ENCODE measurements at regions not wholly inside any gene's neighbourhood (a gene's known extent, or its start where the extent isn't known, plus 50 kb on each side); places are given as distances from the start of the nearest gene placed in this dataset.
A peak's percentile ranks its signal among the peaks of the same experiment; 100 is the strongest.

DNA sequence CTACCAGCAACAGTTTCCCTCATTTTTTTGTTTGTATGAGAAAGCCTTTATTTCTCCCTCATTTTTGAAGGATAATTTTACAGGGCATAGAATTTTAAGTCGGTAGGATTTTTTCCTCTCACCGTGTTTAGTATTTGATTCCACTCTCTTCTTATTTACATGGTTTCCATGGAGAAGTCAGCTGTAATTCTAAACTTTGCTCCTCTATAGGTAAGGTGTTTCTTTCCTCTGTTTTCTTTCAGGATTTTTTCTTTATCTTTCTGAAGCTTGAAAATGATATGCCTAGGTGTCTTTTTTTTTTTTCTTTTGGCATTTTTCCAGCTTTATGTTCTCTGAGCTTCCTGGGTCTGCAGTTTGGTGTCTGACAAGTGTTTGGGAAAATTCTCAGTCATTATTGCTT lies 75.6 kb upstream of the ETV6 start:
- Histone ChIP-seq H3K9me3 (ENCODE audit: low read depth) (no peaks in the 10 kb centered on the region), H2AFZ (no peak overlapping the region), H3K4me3 (no peak overlapping the region), H3F3A (ENCODE audit: insufficient read depth) (peaks cover 1% of the 10 kb centered on the region), H3K9me2 (ENCODE audit: insufficient read depth) (no peaks in the 10 kb centered on the region), H3K27me3 (replicated peaks; ENCODE audit: insufficient read depth) (no peaks in the 10 kb centered on the region), H3K36me3 (ENCODE audit: low read depth) (no peaks in the 10 kb centered on the region), H3K27ac (no peak overlapping the region), H3K4me1 (ENCODE audit: insufficient read depth) (peaks cover 23% of the 10 kb centered on the region), H4K20me1 (ENCODE audit: insufficient read depth) (no peaks in the 10 kb centered on the region), H3K79me2 (ENCODE audit: insufficient read depth) (no peaks in the 10 kb centered on the region), H3K9ac (no peak overlapping the region), H3K4me2 (ENCODE audit: unreplicated experiment) (no peak overlapping the region)
- in situ Hi-C loops (cut with MboI): no loop called here
- TF ChIP-seq EZH2 (IDR thresholded peaks at IDR 0.05; ENCODE audit: insufficient read depth, poor library complexity, severe bottlenecking) (no peak), EZH2phosphoT487 (IDR thresholded peaks at IDR 0.05; ENCODE audit: insufficient read depth, low read depth) (no peak)
- DNase-seq: no peak
- WGBS, 2 experiments (ENCODE audit: low coverage in 1 of 2, low lambda C conversion rate in 2 of 2, missing lambda C conversion rate in 2 of 2): 93 to 95% methylated on average over 2 of the region's 2 CpGs

DNA sequence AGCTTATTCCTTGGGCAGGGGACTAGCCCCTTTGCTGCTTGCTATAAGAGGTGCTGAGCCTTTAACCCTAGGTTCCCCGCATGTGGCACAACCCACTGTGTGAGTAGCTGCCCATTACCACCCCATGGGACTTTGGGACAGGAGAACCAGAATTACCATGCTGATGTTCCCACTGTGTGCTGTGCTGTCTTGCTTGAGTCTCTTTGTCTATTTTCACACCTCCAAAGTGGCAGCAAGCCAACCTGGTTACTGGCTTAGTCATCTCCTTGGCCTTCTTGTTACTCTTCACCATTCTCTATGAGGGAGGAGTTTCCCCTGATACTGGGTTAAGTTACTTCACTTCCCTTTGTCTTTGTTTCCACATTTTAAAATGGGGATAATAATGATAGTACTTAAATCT lies 73.4 kb upstream of the ETV6 start:
- in situ Hi-C loops (cut with MboI): loop anchor here (25.0 kb wide), 1 partner anchor 1136 kb away; the partner anchor contains the start of gene CDKN1B

DNA sequence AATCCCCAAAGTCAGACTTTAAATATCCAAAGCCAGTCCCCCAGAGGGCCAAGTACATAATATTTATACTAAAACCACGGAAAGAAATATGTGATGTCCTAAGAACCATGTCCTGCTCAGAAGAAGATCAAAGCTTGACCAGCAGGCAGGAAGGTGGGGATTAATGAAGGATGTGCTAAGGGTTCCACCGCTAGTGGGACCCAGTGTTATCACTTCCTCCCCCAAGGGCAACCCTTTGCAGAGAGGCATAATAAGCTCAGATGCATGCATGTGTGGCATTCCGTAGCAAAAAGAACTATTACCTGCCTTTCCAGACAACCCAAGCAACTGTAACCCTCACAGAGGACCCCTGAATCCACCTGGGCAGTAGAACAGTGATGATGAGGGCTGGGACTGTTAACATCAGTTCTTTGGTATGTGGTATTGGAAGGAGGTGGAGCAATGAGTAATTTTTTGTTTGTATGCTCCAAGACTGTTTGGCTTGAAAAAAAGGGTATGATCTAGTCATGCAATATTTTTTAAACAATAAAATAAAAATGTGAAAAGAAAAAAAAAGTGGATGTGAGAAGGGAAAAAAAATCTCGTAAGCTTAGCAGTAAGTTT lies 71.7 kb upstream of the ETV6 start:
- Histone ChIP-seq H3K27me3 (replicated peaks; ENCODE audit: insufficient read depth) (no peaks in the 10 kb centered on the region), H3K9me2 (ENCODE audit: insufficient read depth) (no peaks in the 10 kb centered on the region), H3K79me2 (ENCODE audit: insufficient read depth) (no peaks in the 10 kb centered on the region), H3K4me1 (ENCODE audit: insufficient read depth) (peaks cover 41% of the 10 kb centered on the region), H3K27ac (no peak overlapping the region), H3K9me3 (ENCODE audit: low read depth) (no peaks in the 10 kb centered on the region), H3F3A (ENCODE audit: insufficient read depth) (peaks cover 21% of the 10 kb centered on the region), H3K4me3 (no peak overlapping the region), H3K4me2 (ENCODE audit: unreplicated experiment) (no peak overlapping the region), H4K20me1 (ENCODE audit: insufficient read depth) (no peaks in the 10 kb centered on the region), H3K9ac (no peak overlapping the region), H2AFZ (no peak overlapping the region), H3K36me3 (ENCODE audit: low read depth) (no peaks in the 10 kb centered on the region)
- WGBS, 2 experiments (ENCODE audit: low coverage in 1 of 2, low lambda C conversion rate in 2 of 2, missing lambda C conversion rate in 2 of 2): 23 to 30% methylated on average over 4 of the region's 4 CpGs
- in situ Hi-C loops (cut with MboI): loop anchor here (25.0 kb wide), 1 partner anchor 1135 kb away; the partner anchor contains the start of gene CDKN1B
- no peak for TF ChIP-seq EZH2phosphoT487 (IDR thresholded peaks at IDR 0.05; ENCODE audit: insufficient read depth, low read depth)
- no peak for TF ChIP-seq EZH2 (IDR thresholded peaks at IDR 0.05; ENCODE audit: insufficient read depth, poor library complexity, severe bottlenecking)
- DNase-seq: peak; percentile 77

More for the DNA sequence above, 73.4 kb upstream of the ETV6 start:
- H3K27me3 ChIP-seq (replicated peaks; ENCODE audit: insufficient read depth): no peaks in the 10 kb centered on the region
- H3K9me2 ChIP-seq (ENCODE audit: insufficient read depth): no peaks in the 10 kb centered on the region
- no peaks in the 10 kb centered on the region for H4K20me1 ChIP-seq (ENCODE audit: insufficient read depth)
- 100% methylated on average over 1 of the region's 1 CpG for WGBS, 2 experiments (ENCODE audit: low coverage in 1 of 2, low lambda C conversion rate in 2 of 2, missing lambda C conversion rate in 2 of 2)
- no peak for TF ChIP-seq EZH2 (IDR thresholded peaks at IDR 0.05; ENCODE audit: insufficient read depth, poor library complexity, severe bottlenecking)
- TF ChIP-seq EZH2phosphoT487 (IDR thresholded peaks at IDR 0.05; ENCODE audit: insufficient read depth, low read depth): no peak
- 0 out of 2 replicates have a peak overlapping the region, but pooled peaks have one; percentile 2 for H2AFZ ChIP-seq
- H3K4me1 ChIP-seq (ENCODE audit: insufficient read depth): peaks cover 41% of the 10 kb centered on the region
- H3F3A ChIP-seq (ENCODE audit: insufficient read depth): peaks cover 21% of the 10 kb centered on the region
- no peak overlapping the region for H3K27ac ChIP-seq
- H3K36me3 ChIP-seq (ENCODE audit: low read depth): no peaks in the 10 kb centered on the region
- H3K4me3 ChIP-seq: no peak overlapping the region
- H3K79me2 ChIP-seq (ENCODE audit: insufficient read depth): no peaks in the 10 kb centered on the region
- no peak overlapping the region for H3K4me2 ChIP-seq (ENCODE audit: unreplicated experiment)
- DNase-seq: peak; percentile 79
- no peaks in the 10 kb centered on the region for H3K9me3 ChIP-seq (ENCODE audit: low read depth)
- H3K9ac ChIP-seq: no peak overlapping the region

DNA sequence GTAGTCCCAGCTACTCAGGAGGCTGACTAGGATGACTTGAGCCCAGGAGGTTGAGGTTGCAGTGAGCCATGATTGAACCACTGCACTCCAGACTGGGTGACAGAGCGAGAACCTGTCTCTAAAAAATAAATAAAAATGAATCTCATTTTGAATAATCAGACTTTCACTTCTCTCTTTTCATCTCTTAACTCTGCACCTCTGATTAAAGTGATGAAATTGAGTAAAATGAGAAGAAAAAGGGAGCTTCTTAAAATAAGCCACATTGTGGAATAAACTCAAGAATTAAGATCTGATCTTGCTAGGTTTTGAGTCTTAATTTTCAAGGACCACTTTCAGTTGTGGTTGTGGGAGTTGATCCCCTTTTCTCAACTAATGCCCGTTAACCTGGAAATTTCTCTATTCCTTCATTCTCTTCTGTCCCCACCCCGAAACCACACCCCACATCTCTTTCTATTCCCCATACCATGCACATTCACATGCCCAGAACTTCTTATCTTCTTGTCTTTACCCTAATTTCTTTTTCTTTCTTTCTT lies 70.9 kb upstream of the ETV6 start:
- 85 to 95% methylated on average over 3 of the region's 3 CpGs for WGBS, 2 experiments (ENCODE audit: low coverage in 1 of 2, low lambda C conversion rate in 2 of 2, missing lambda C conversion rate in 2 of 2)
- no peaks in the 10 kb centered on the region for H4K20me1 ChIP-seq (ENCODE audit: insufficient read depth)
- H3K36me3 ChIP-seq (ENCODE audit: low read depth): no peaks in the 10 kb centered on the region
- in situ Hi-C loops (cut with MboI): loop anchor here (25.0 kb wide), 1 partner anchor 1134 kb away; the partner anchor contains the start of gene CDKN1B
- H3F3A ChIP-seq (ENCODE audit: insufficient read depth): peaks cover 21% of the 10 kb centered on the region
- no peaks in the 10 kb centered on the region for H3K9me3 ChIP-seq (ENCODE audit: low read depth)
- no peaks in the 10 kb centered on the region for H3K79me2 ChIP-seq (ENCODE audit: insufficient read depth)
- no peaks in the 10 kb centered on the region for H3K9me2 ChIP-seq (ENCODE audit: insufficient read depth)
- H3K4me2 ChIP-seq (ENCODE audit: unreplicated experiment): no peak overlapping the region
- H3K4me3 ChIP-seq: no peak overlapping the region
- H3K27me3 ChIP-seq (replicated peaks; ENCODE audit: insufficient read depth): no peaks in the 10 kb centered on the region
- TF ChIP-seq EZH2phosphoT487 (IDR thresholded peaks at IDR 0.05; ENCODE audit: insufficient read depth, low read depth): no peak
- TF ChIP-seq EZH2 (IDR thresholded peaks at IDR 0.05; ENCODE audit: insufficient read depth, poor library complexity, severe bottlenecking): no peak
- H3K27ac ChIP-seq: no peak overlapping the region
- H2AFZ ChIP-seq: no peak overlapping the region
- H3K9ac ChIP-seq: no peak overlapping the region
- no peak for DNase-seq
- H3K4me1 ChIP-seq (ENCODE audit: insufficient read depth): peaks cover 41% of the 10 kb centered on the region

Data from GM23248 (cell line).